Tibial artery (tissue), 4 donors: ENCODE measurements at regions not wholly inside any gene's neighbourhood (a gene's known extent, or its start where the extent isn't known, plus 50 kb on each side); places are given as distances from the start of the nearest gene placed in this dataset.

Experiments used
- DNase-seq, 2 donors: peaks; one replicate each; pipeline ENCODE4 v3.0.0-alpha.2; 2019
- H3K27ac ChIP-seq, 2 donors: fragments of 200-600 bp; sonication (generic) in 1 of 2; 1 replicate in 1 of 2; 2 replicates in 1 of 2; pipeline ENCODE4 v1.5.1; 2018 to 2019; ENCODE audit warnings: mild to moderate bottlenecking in 1 of 2
- H3K27me3 ChIP-seq, 2 donors: fragments of 200-600 bp; sonication (generic) in 1 of 2; one replicate each; pipeline versions ENCODE4 v1.5.1 to v1.6.0; 2016 to 2019
- H3K36me3 ChIP-seq, 3 donors: fragments of 200-600 bp; sonication (generic) in 2 of 3; one replicate each; pipeline ENCODE4 v1.5.1; 2016 to 2019; ENCODE audit warnings: mild to moderate bottlenecking in 2 of 3
- H3K4me1 ChIP-seq, 4 donors: fragments of 200-600 bp; sonication (generic) in 2 of 4; 1 replicate in 3 of 4; 2 replicates in 1 of 4; pipeline ENCODE4 v1.5.1; 2016 to 2019
- H3K4me3 ChIP-seq, 2 donors: fragments of 200-600 bp; sonication (generic) in 1 of 2; 1 replicate in 1 of 2; 2 replicates in 1 of 2; pipeline ENCODE4 v1.5.1; 2018 to 2019; ENCODE audit warnings: mild to moderate bottlenecking in 2 of 2
- H3K9me3 ChIP-seq, 3 donors: fragments of 200-600 bp; sonication (generic) in 1 of 3; one replicate each; pipeline ENCODE4 v1.5.1; 2016 to 2019
- intact Hi-C: fragments of 100-400 bp; cut with DNase I; formaldehyde crosslinking; loops from one replicate; pipeline ENCODE4 v1.15.0; 2023; ENCODE audit warnings: low total_unique reads
- TF ChIP-seq, protein P1 (sequence below), 2 experiments: fragments of 200-600 bp in 1 of 2; fragments of 450-650 bp in 1 of 2; IDR thresholded peaks; one replicate each; pipeline ENCODE4 v1.5.1; 2017 to 2019; ENCODE audit warnings: antibody characterized with exemption in 2 of 2, mild to moderate bottlenecking in 1 of 2, moderate library complexity in 1 of 2

GRCh38 chr7:91685544-91685943 is 195.0 kb downstream of the MTERF1 start:
- intact Hi-C loops: no loop called here
- Histone ChIP-seq H3K27ac (no peak overlapping the region), H3K27me3 (no peaks in the 10 kb centered on the region), H3K36me3 (peaks cover 0 to 4% (median 0%) of the 10 kb centered on the region in 3 donors), H3K9me3 (peaks cover 3 to 24% (median 16%) of the 10 kb centered on the region in 3 donors), H3K4me1 (peaks cover 0 to 7% (median 0%) of the 10 kb centered on the region in 4 donors), H3K4me3 (no peak overlapping the region)
- no peak for DNase-seq
- TF ChIP-seq, protein P1, sequence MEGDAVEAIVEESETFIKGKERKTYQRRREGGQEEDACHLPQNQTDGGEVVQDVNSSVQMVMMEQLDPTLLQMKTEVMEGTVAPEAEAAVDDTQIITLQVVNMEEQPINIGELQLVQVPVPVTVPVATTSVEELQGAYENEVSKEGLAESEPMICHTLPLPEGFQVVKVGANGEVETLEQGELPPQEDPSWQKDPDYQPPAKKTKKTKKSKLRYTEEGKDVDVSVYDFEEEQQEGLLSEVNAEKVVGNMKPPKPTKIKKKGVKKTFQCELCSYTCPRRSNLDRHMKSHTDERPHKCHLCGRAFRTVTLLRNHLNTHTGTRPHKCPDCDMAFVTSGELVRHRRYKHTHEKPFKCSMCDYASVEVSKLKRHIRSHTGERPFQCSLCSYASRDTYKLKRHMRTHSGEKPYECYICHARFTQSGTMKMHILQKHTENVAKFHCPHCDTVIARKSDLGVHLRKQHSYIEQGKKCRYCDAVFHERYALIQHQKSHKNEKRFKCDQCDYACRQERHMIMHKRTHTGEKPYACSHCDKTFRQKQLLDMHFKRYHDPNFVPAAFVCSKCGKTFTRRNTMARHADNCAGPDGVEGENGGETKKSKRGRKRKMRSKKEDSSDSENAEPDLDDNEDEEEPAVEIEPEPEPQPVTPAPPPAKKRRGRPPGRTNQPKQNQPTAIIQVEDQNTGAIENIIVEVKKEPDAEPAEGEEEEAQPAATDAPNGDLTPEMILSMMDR (IDR thresholded peaks at IDR 0.05): no peak

DNA sequence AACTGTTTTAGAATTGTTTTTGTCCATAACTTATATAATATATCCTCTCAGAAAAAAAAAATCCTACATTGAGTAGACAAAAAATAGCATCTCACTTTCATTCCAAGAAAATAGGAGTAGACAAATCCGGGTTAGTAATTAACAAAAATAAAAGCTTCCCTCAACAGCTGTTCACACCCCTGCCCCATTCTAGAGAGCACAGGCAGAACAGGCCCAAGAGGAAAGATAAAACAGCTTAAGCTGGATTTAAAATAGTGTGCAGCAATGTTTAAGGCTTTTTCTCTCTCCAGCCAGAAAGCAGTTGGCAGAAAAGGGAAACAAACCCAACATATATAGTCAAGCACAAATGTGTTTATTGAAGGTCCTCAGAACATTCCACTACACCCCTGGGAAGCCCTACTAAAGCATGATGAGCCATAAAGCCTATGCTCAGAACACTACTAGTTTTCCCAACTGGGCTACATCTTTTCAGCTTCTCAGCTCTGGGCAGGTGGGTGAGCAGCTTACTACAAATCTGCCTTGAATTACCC is 189.9 kb downstream of the MTERF1 start:
- TF ChIP-seq, protein P1 (IDR thresholded peaks at IDR 0.05): no peak
- no peak overlapping the region for H3K27ac ChIP-seq
- no peaks in the 10 kb centered on the region for H3K36me3 ChIP-seq
- no peak for DNase-seq
- H3K9me3 ChIP-seq: no peaks in the 10 kb centered on the region
- intact Hi-C loops: no loop called here
- H3K27me3 ChIP-seq: no peaks in the 10 kb centered on the region
- peaks cover 0 to 13% (median 5%) of the 10 kb centered on the region in 4 donors for H3K4me1 ChIP-seq
- no peak overlapping the region for H3K4me3 ChIP-seq

- Histone ChIP-seq H3K9me3 (no peaks in the 10 kb centered on the region), H3K36me3 (no peaks in the 10 kb centered on the region), H3K27me3 (no peaks in the 10 kb centered on the region), H3K27ac (no peak overlapping the region), H3K4me1 (peaks cover 0 to 13% (median 5%) of the 10 kb centered on the region in 4 donors), H3K4me3 (no peak overlapping the region)
- TF ChIP-seq, protein P1 (IDR thresholded peaks at IDR 0.05): no peak
- intact Hi-C loops: no loop called here
- DNase-seq: no peak
Measured at GRCh38 chr7:91691865-91692264, 188.6 kb downstream of the MTERF1 start.

DNA sequence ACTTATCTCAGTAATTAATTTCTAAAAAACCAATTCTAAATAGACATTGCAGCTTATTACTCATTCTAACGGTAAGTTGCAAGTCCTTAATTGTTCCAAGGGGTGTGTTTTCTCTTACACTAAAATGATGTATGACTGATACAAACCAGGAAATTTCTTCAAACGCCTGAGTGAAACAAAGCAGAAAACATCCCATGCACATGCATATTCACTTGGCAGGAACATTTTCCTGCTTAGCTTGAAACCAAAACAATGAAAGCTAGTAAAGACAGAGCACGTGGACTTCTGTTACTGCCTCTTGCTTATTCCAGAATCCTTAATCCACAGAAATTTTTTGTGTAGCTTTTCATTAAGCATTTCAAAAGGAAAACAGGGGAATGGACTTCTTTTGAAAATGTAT is 187.7 kb downstream of the MTERF1 start:
- H3K9me3 ChIP-seq: no peaks in the 10 kb centered on the region
- H3K4me1 ChIP-seq: peaks cover 0 to 13% (median 5%) of the 10 kb centered on the region in 4 donors
- H3K27ac ChIP-seq: no peak overlapping the region
- TF ChIP-seq, protein P1 (IDR thresholded peaks at IDR 0.05): no peak
- H3K4me3 ChIP-seq: no peak overlapping the region
- no peaks in the 10 kb centered on the region for H3K27me3 ChIP-seq
- no peak for DNase-seq
- intact Hi-C loops: no loop called here
- no peaks in the 10 kb centered on the region for H3K36me3 ChIP-seq

GRCh38 chr7:91694351-91694841 is 186.1 kb downstream of the MTERF1 start:
- no peaks in the 10 kb centered on the region for H3K36me3 ChIP-seq
- no peak overlapping the region for H3K4me3 ChIP-seq
- peaks cover 0 to 13% (median 5%) of the 10 kb centered on the region in 4 donors for H3K4me1 ChIP-seq
- TF ChIP-seq, protein P1 (IDR thresholded peaks at IDR 0.05): no peak
- H3K27me3 ChIP-seq: no peaks in the 10 kb centered on the region
- peaks cover 0 to 4% (median 0%) of the 10 kb centered on the region in 3 donors for H3K9me3 ChIP-seq
- intact Hi-C loops: no loop called here
- H3K27ac ChIP-seq: no peak overlapping the region
- no peak for DNase-seq
